ENCODE measurements at regions not wholly inside any gene's neighbourhood (a gene's known extent, or its start where the extent isn't known, plus 50 kb on each side); places are given as distances from the start of the nearest gene placed in this dataset.
A peak's percentile ranks its signal among the peaks of the same experiment; 100 is the strongest.

DNA sequence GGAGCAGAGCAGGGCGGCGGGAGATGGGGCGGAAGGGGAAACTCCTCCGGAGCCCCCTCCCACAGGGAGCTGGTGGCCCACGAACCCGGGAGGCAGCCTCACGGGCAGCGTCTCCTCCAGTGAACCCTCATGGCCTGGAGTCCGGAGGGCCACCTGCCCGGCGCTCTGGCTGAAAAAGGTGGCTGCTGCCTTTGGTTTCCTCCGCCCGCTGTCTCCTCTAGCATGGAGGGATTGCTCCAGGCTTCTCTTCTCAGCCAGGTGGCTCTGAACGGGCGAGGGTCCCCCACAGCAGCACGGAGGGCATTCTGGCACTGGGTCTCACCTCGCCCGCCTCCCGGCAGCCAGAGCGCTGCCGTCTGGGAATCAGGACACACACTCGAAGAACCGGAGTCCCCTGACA lies 177.3 kb upstream of the PFKP start:
- Histone ChIP-seq H3K23me2 (ENCODE audit: insufficient read length, low read depth, low read length, poor library complexity, severe bottlenecking) (no peaks in the 10 kb centered on the region), H2BK12ac (ENCODE audit: insufficient read length, low read depth, low read length) (no peak overlapping the region), H3K79me2 (ENCODE audit: insufficient read depth, low read length) (no peaks in the 10 kb centered on the region), H3K4ac (ENCODE audit: low read depth, low read length) (no peak overlapping the region), H3K27me3 (ENCODE audit: insufficient read depth, low read length) (no peaks in the 10 kb centered on the region), H2BK20ac (ENCODE audit: low read depth, low read length, poor library complexity, severe bottlenecking) (no peak overlapping the region), H4K8ac (replicated peaks; ENCODE audit: insufficient read length, low read depth, low read length) (no peak overlapping the region), H3K23ac (ENCODE audit: insufficient read length, low read depth, low read length) (no peak overlapping the region), H3K79me1 (ENCODE audit: insufficient read depth, low read depth, low read length, poor library complexity, severe bottlenecking) (no peaks in the 10 kb centered on the region), H4K5ac (ENCODE audit: insufficient read length, low read depth, low read length) (no peak overlapping the region), H3K9me3 (ENCODE audit: control insufficient read depth, low read depth, low read length) (no peaks in the 10 kb centered on the region), H2BK15ac (ENCODE audit: low read depth, low read length) (no peak overlapping the region), H4K20me1 (ENCODE audit: control insufficient read depth, insufficient read depth, insufficient read length) (no peaks in the 10 kb centered on the region), H3K18ac (ENCODE audit: insufficient read length, low read depth, low read length) (no peak overlapping the region), H3T11ph (ENCODE audit: low read length) (no peak overlapping the region), H3K14ac (ENCODE audit: insufficient read depth, low read length) (no peak overlapping the region; the same call in 1 of the 2 replicates), H3K56ac (ENCODE audit: insufficient read length, low read depth, low read length) (no peak overlapping the region), H3K27ac (ENCODE audit: insufficient read length, low read depth, low read length) (no peak overlapping the region), H2BK5ac (ENCODE audit: insufficient read length, low read length) (no peak overlapping the region), H3K4me2 (ENCODE audit: insufficient read depth, insufficient read length, low read length) (no peak overlapping the region), H3K9ac (ENCODE audit: extremely low read depth, insufficient read length, low read length) (no peak overlapping the region), H2AK5ac (ENCODE audit: insufficient read length, low read length) (no peak overlapping the region), H2BK120ac (ENCODE audit: low read depth, low read length, poor library complexity, severe bottlenecking) (no peak overlapping the region), H3K4me1 (ENCODE audit: insufficient read depth, low read length) (no peaks in the 10 kb centered on the region), H2AFZ (ENCODE audit: low read length) (no peak overlapping the region), H4K91ac (ENCODE audit: insufficient read length, low read depth, low read length) (no peak overlapping the region)
- DNase-seq, result no peak
- peaks cover 0 to 4% of the 10 kb centered on the region in 2 experiments; a peak in 1 of 5 replicates for H3K9me3 Mint-ChIP-seq
- peak overlapping the region in 1 of 3 experiments; percentile 76; a peak in 2 of 7 replicates for H3K27ac Mint-ChIP-seq
- peaks cover 0 to 3% of the 10 kb centered on the region in 2 experiments; a peak in 1 of 4 replicates for H3K4me1 Mint-ChIP-seq
- peaks cover 3% of the 10 kb centered on the region for H3K27me3 Mint-ChIP-seq (ENCODE audit: low read depth)
- no CpG with 5 or more reads among the region's 23 CpGs for WGBS (ENCODE audit: extremely low coverage, insufficient read length, low lambda C conversion rate)
- TF ChIP-seq, protein P1, sequence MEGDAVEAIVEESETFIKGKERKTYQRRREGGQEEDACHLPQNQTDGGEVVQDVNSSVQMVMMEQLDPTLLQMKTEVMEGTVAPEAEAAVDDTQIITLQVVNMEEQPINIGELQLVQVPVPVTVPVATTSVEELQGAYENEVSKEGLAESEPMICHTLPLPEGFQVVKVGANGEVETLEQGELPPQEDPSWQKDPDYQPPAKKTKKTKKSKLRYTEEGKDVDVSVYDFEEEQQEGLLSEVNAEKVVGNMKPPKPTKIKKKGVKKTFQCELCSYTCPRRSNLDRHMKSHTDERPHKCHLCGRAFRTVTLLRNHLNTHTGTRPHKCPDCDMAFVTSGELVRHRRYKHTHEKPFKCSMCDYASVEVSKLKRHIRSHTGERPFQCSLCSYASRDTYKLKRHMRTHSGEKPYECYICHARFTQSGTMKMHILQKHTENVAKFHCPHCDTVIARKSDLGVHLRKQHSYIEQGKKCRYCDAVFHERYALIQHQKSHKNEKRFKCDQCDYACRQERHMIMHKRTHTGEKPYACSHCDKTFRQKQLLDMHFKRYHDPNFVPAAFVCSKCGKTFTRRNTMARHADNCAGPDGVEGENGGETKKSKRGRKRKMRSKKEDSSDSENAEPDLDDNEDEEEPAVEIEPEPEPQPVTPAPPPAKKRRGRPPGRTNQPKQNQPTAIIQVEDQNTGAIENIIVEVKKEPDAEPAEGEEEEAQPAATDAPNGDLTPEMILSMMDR (conservative IDR thresholded peaks at IDR 0.05), result no peak
- H3K36me3 Mint-ChIP-seq (ENCODE audit: insufficient read depth in 1 of 3, low read depth in 3 of 3), result no peaks in the 10 kb centered on the region
- H3K4me3 Mint-ChIP-seq, result no peak overlapping the region
